ENCODE measurements at regions not wholly inside any gene's neighbourhood (a gene's known extent, or its start where the extent isn't known, plus 50 kb on each side); places are given as distances from the start of the nearest gene placed in this dataset.
"Not testable (repeated sequence)": the region's sequence is repeated elsewhere in the genome, so short reads cannot be mapped to it uniquely, and the experiment has no call there.

DNA sequence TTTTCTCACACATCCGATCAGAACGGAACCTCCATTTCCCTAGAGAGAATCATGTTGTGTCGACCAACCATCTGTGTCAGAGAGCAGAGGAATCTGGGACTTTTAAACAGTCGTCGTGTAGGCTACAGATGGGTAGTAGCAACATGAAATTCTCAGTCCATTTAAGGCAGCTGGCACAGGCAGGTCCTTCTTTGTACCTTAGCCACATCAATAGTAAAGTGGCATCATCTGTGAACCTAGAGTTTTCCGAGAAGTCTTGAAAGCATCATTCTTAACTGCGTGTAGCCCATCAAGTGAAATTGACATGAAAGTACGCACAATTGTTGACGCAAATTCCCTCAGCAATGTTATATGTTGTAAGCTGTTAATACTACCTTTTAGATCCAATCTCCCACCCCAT lies 114.5 kb upstream of the GRM7 start:
- DNase-seq = no peak

DNA sequence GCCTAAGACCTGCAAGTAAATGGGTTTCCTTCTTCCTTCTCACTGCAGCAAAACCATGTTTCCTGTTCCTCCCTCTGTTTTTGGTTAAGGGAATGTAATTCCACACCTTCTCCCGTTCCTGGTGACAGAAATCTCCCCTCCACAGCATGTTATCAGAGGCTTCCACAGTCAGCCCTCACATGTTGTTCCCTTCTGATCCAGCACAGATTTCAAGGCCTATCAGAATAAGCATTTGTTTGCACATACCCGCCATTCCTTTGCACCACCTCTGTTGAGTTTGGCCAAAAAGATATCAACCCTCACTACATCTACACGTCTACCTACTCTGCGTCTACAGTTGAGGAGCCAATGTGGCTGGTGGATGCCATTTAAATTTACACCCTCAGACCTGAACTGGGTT lies 113.9 kb upstream of the GRM7 start:
- no peak for DNase-seq

DNA sequence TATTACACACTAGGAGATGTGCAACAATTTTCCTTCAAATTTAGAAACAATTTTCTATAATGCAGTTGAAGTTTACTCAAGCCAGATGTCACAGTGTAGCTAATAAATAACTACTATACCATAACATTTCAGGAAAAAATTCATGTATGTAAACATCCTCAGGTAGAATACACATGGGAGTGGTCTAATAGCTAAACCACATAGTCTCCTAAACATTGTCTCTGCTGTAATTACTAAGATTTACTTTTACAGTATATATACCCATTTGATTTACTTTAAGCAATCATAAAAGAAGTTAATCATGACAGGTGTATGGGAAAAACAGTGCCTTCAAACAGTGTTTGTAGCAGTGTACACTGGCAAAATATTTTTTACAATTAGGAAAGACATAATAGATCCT lies 110.1 kb upstream of the GRM7 start:
- DNase-seq = no peak

DNA sequence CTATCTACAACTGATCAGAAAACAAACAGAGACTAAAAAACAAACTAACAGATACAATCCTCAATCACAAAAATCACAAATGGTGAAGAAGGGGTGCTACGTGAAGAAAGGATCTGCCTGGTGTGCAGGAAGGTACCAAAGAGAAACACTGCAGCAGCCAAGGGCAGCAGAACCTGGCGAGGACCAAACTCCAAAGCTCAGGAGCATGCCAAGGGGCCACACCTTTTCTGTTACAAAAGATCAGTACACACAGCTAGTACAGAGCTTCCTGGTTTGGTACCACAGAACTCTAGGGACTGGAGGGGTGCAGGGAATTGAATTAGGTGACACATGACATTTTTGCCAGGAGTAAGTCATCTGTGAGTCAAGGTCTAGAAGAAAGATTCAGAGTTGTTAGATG lies 107.4 kb upstream of the GRM7 start:
- no peak for DNase-seq

DNA sequence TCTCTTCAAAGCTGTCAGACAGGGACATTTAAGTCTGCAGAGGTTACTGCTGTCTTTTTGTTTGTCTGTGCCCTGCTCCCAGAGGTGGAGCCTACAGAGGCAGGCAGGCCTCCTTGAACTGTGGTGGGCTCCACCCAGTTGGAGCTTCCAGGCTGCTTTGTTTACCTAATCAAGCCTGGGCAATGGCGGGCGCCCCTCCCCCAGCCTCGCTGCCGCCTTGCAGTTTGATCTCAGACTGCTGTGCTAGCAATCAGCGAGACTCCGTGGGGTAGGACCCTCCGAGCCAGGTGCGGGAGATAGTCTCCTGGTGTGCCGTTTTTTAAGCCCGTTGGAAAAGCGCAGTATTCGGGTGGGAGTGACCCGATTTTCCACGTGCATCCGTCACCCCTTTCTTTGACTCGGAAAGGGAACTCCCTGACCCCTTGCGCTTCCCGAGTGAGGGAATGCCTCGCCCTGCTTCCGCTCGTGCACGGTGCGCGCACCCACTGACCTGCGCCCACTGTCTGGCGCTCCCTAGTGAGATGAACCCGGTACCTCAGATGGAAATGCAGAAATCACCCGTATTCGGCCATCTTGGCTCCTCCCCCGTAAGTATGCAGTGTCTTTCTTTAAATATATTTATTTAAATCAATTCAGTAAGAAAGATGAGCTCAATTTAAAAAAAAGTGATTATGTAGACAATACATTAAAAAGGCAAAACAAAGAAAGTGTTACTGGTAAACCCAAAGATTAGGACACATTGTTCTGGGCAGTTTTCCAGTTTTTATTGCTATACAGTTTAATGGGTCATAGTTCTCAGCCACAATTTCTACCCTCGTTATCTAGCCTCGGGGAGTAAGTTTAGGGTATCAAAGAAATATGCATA lies 91.2 kb upstream of the GRM7 start:
- DNase-seq = not testable (repeated sequence)

DNA sequence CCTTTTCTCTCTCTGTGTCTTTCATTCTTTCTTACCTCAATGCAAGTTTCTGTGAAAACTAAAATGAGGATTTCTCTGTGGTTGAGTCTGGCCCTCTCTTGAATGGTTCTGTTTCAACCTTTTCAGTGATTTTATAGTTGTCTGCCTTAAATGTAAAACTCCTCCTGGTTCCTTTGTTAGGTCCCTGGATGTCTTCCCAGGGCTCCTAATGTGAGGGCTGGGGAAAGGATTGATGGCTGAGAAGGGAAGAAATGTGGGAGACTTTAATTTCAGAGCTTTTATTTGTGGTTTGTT lies 90.6 kb upstream of the GRM7 start:
- DNase-seq = no peak

DNA sequence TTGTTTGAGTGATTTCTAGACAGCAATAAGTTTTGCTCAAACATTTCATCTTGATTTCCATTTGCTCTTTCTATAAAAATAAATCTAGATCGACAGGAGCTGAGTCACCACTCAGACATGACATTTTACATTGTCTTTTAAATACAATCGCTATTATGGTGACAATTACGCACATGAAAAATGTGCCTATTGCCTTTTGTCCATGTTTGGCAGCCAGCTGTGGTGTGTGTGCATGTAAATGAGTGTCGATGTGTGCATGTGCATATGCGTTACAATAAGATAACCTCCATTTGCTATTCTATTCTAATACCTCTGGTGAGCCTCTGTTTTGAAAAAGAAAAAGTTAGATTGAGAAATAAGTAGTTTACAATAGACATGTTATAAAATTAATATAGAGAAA lies 89.7 kb upstream of the GRM7 start:
- DNase-seq = no peak

DNA sequence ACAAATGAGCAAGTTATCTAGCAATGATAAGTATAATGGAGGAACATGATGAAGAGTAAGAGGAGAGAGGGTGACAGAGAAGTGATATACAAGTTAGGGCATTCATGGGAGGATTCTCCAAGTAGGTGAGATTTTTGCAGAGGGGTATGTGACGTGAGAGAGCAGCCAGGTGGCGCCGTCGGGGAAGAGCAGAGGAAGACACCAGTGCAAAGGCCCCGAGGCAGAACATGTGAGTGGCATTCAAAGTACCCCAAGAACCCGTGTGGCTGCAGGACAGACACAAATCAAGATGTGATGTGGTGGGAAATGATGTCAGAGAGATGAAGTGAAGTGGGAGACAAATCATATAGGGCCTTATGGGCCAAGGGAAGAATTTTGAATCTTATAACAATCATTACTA lies 81.8 kb upstream of the GRM7 start:
- no peak for DNase-seq

DNA sequence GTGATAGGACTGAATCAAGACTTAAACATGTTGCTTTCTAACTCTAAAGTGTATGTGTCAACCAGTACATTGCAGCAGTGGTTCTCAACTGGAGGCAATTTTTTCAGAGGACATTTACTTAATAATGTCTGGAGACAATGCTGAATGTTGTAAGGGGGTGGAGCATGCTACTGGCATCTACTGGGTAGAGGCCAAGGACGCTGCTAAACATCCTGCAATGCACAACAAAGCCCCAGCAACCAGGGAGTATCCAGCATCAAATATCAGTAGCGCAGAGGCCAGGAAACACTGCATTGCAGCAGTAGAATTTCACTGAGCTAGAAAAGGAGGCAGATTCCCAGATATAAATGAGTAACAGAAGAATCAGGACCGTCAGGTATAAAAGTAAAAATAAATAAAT lies 79.8 kb upstream of the GRM7 start:
- no peak for DNase-seq

DNA sequence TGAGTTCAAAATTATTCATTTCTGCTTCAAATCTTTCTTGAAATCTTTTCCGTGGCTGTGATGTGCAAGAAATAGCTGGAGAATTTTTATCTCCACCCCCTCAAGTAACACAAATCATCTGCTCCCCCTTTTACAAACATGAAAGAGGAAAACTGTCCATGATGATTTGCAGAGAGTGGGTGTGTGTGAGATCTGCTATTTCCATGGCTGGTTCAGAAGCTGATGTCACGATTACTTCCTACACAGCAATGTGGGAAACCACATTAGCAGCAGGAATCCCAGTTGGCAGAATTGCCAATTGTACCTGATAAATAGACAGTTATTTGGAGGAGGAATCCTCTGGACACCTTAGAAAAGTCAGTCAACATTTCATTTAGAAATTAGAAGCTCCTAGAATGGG lies 75.2 kb upstream of the GRM7 start:
- DNase-seq = no peak

DNA sequence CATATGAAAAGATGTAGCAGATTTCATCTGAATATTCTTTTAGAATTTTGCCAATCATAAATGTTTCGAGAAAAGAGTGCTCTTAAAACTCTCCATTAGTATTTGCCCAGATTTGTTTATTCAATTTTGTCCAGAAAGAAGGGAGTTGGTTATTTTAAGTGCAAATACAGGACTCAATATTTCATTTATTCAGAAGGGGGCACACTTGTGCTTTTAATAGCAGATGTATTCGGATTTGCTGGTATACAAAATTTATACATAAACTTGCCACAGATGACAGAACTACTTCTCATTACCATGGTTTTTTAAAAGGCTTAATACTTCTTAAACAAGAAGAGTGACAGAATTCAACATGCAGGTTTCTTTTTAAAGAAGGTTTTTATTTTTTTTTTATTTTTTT lies 69.8 kb upstream of the GRM7 start:
- no peak for DNase-seq

DNA sequence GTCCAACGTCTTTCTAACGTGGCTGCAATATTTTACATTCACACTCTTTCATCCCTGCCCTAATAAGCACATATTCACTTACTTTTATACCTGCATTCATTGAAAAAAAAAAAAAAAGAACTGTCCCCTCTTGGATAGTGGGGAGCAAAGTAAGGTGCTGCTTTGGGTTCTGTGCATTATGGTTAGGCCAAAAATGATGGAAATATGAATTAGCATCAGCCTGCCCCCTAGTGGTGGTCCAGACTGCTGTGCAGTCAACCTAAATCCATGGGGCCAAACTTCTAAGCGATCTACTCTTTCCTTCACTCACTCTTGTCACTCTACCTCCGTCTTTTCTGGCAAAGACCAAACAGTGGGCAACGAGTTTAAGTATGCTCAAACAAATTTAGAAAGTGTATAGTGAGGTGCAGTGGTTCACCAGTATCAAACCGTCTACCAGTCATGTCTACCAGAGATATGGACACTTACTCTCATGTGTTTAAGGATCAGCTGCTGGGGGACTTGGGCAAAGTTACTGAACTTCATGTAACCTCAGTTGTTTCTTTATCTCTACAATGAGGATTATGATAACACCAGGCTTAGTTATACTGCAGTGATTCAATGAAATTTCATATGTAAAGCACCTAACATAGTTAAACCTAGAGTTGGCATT lies 61.5 kb upstream of the GRM7 start:
- no peak for DNase-seq

DNA sequence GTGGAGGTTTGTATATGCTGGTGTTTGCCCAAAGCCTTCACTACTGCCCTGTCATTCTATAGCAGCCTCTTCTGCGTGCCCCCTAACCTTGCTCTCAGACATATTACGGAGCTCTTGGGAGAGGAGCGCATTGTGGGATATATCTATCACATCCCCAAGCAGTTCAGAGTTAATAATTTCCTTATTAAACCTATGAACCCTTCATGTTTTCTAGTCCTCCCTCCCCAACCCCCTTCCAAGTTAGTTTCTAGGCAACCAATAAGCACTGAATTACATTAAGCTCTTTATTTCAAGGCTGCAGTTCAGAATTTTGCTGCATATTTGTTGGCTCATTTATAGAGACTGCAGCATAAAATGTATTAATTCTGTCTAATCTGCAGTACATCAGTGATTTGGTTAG lies 57.3 kb upstream of the GRM7 start:
- DNase-seq = no peak

DNA sequence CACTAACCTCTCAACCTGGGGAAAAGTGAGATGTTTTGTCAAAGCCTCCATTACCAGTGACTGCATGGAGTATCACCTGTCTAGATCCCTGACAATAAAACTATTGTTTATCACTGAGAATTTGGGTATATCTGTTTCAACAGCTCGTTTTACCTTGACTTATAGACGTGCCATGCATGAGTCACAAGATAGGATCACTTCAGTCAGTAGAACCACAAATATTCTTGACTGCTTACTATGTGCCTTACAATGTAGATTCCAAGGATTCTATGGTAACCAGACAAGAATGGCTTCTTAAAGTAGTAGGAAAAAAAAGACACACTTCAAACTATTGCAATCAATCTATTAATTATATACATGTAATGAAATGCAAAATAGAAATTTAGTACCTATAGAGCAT lies 55.7 kb upstream of the GRM7 start:
- no peak for DNase-seq

DNA sequence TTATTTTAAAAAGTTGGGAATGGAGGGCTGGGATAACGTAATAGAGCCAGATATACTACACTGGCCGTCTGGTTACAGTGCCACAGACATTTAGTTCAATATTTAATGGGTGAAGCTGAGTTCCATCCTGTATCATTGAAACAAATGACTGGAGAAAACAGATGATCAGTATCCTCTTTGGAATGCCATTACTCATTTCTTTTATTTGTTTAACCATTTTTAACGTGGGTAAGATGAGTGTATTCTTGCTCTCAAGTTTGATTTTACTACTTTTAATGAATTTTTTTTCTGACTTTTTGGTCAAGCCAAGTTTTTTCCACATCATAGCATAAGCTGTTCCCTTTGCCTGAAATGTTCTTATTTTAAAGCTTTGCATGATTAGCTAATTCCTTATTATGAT lies 53.9 kb upstream of the GRM7 start:
- DNase-seq = no peak

DNA sequence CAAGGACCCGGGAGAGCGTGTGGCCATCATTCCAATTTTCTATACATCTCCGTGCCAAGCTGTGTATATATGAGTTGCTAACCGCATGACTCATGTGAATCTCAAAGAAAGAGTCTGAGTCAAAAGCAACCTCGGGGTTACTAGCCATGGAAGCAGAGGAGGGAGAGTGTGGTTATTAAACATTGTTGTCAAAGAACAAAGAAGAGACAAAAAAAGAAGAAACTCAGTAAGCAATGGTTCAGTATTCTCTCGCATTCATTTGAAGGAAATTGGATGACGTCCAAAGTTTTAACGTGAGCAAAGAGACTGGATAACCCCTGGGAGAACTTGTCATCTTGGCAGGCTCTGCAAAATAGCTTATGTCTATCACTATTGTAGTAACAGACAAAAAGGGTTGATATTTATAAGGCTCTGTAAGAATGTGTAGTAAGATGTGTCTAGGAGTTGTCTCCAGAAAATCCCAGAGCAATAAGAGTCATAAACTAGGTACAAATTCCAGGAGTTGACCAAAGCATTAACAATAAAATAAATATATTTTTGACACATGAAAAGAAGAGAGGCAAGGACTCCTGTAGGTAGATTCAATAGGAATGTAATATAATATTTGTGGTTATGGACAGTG lies 52.8 kb upstream of the GRM7 start:
- DNase-seq = no peak

DNA sequence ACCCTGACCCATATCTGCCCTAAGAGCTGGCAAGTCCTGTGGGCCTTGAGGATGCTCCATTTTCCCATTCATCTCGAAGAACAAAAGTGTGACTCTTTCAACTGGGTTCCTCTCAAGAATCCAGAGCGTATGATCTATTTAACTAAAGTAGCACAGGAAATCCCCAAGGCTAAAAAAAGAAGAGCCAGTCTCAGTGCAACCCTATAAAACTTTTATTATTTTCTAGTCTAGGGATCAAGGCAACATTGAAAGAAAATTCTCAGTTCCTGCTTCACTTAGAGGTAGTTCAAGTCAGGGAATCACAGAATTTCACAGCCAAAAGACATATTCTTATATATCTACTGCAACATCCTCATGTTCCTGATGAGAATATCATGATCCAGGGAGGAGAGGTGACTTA lies 51.6 kb upstream of the GRM7 start:
- DNase-seq = no peak
